Brain microvascular endothelial cell (primary cell): ENCODE measurements at regions not wholly inside any gene's neighbourhood (a gene's known extent, or its start where the extent isn't known, plus 50 kb on each side); places are given as distances from the start of the nearest gene placed in this dataset.

Source experiments
- DNase-seq: peaks from one replicate; pipeline ENCODE4 v3.0.0-alpha.2; 2020
- H3K27ac ChIP-seq: fragments of 250-450 bp; sonication (Bioruptor Pico); 2 replicates; pipeline ENCODE4 v1.5.1; 2020; ENCODE audit warnings: mild to moderate bottlenecking, moderate library complexity
- H3K27me3 ChIP-seq: fragments of 250-450 bp; sonication (Bioruptor Pico); replicated peaks from 2 replicates; pipeline ENCODE4 v1.5.1; 2020; ENCODE audit warnings: mild to moderate bottlenecking
- H3K36me3 ChIP-seq: fragments of 250-450 bp; sonication (Bioruptor Pico); replicated peaks from 2 replicates; pipeline ENCODE4 v1.5.1; 2020; ENCODE audit warnings: mild to moderate bottlenecking
- H3K4me3 ChIP-seq: 2 replicates; pipeline ENCODE4 v1.5.1; 2011; ENCODE audit warnings: low read depth, mild to moderate bottlenecking, control low read depth, low read length, moderate library complexity
- CTCF ChIP-seq: IDR thresholded peaks from 2 replicates; pipeline ENCODE4 v1.5.1; 2011; ENCODE audit warnings: low read depth, mild to moderate bottlenecking, moderate library complexity, low read length, control low read depth, inconsistent platforms; ENCODE audit errors: missing control alignments
- in situ Hi-C: cut with HindIII; loops from 2 replicates; pipeline ENCODE4 v1.10.0; 2017; ENCODE audit warnings: low sequenced_read_pairs, low pct_ligation_motif_present

- no peak for DNase-seq
- Histone ChIP-seq H3K36me3 (no peaks in the 10 kb centered on the region), H3K4me3 (peak overlapping the region; percentile 10), H3K27ac (no peak overlapping the region), H3K27me3 (no peaks in the 10 kb centered on the region)
- TF ChIP-seq CTCF: no peak
- in situ Hi-C loops: no loop called here
Measured at GRCh38 chr5:92505925-92506324, 1075.1 kb downstream of the NR2F1-AS1 start.

DNA sequence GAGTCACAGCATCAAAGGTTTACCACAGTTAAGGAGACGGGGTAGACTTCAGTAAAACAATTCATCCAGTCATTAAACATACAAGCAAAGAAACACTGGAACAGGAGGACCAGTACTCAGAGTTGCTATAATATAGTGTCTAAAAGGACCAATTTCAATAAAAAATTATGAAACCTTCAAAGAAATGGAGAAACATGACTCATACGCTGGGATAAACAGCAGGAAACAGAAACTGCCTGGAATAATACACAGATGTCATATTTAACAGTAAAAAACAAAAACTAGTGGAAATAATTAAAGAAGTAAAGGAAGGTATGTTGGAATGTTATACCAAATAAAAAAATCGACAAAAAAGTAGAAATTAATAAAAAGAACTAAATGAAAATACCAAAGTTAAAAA, 1075.9 kb downstream of the NR2F1-AS1 start:
- H3K36me3 ChIP-seq: no peaks in the 10 kb centered on the region
- DNase-seq: no peak
- in situ Hi-C loops: no loop called here
- TF ChIP-seq CTCF: no peak
- no peaks in the 10 kb centered on the region for H3K27me3 ChIP-seq
- H3K4me3 ChIP-seq: no peak overlapping the region
- H3K27ac ChIP-seq: no peak overlapping the region

GRCh38 chr5:92504346-92504745, 1076.7 kb downstream of the NR2F1-AS1 start:
- DNase-seq: no peak
- TF ChIP-seq CTCF: no peak

DNA sequence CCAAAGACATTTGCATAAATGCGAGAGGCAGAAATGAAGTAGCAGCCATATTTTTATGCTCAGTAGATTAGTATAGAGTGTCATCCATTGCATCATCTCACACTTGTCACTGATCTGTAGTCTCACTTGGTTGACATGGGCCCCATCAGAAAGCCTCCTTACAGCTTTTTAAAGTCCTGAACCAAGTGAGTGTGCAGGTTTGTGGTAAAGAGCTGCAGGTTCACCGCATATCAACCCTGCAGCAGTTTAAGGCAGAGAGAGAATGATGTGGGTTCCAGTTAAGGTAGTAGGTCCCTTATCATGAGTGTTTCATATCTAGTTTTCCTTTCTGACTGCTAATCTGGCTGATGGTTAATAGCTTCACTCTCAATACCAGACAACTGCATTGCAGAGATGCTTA, 1080.3 kb downstream of the NR2F1-AS1 start:
- TF ChIP-seq CTCF: no peak
- H3K4me3 ChIP-seq: no peak overlapping the region
- H3K36me3 ChIP-seq: no peaks in the 10 kb centered on the region
- no peak overlapping the region for H3K27ac ChIP-seq
- H3K27me3 ChIP-seq: no peaks in the 10 kb centered on the region
- in situ Hi-C loops: no loop called here
- no peak for DNase-seq

More at GRCh38 chr5:92504346-92504745, 1076.7 kb downstream of the NR2F1-AS1 start:
- H3K27ac ChIP-seq: no peak overlapping the region
- H3K27me3 ChIP-seq: no peaks in the 10 kb centered on the region
- no peaks in the 10 kb centered on the region for H3K36me3 ChIP-seq
- in situ Hi-C loops: no loop called here
- no peak overlapping the region for H3K4me3 ChIP-seq

- H3K27ac ChIP-seq: no peak overlapping the region
- in situ Hi-C loops: no loop called here
- TF ChIP-seq CTCF: no peak
Measured at GRCh38 chr5:92496545-92496944, 1084.5 kb downstream of the NR2F1-AS1 start.

GRCh38 chr5:92494508-92494907, 1086.5 kb downstream of the NR2F1-AS1 start:
- DNase-seq: no peak
- Histone ChIP-seq H3K36me3 (no peaks in the 10 kb centered on the region), H3K27me3 (no peaks in the 10 kb centered on the region), H3K4me3 (no peak overlapping the region), H3K27ac (no peak overlapping the region)
- no peak for TF ChIP-seq CTCF
- in situ Hi-C loops: no loop called here

More at GRCh38 chr5:92496545-92496944, 1084.5 kb downstream of the NR2F1-AS1 start:
- H3K36me3 ChIP-seq: no peaks in the 10 kb centered on the region
- no peaks in the 10 kb centered on the region for H3K27me3 ChIP-seq
- no peak overlapping the region for H3K4me3 ChIP-seq
- no peak for DNase-seq
